LNCaP clone FGC (cell line): ENCODE measurements at regions not wholly inside any gene's neighbourhood (a gene's known extent, or its start where the extent isn't known, plus 50 kb on each side); places are given as distances from the start of the nearest gene placed in this dataset.

ENCODE experiments used
- DNase-seq: peaks from one replicate; pipeline ENCODE4 v3.0.0-alpha.2; 2011; ENCODE audit warnings: low read depth
- H3K4me3 ChIP-seq: 2 replicates; pipeline ENCODE4 v1.5.1; 2011; ENCODE audit warnings: mild to moderate bottlenecking, low read depth, low read length, control low read depth
- TF ChIP-seq, protein P1 (sequence below): IDR thresholded peaks from 2 replicates; pipeline ENCODE4 v1.5.1; 2012; ENCODE audit warnings: mild to moderate bottlenecking; ENCODE audit not compliant: control insufficient read depth, insufficient read depth; ENCODE audit errors: extremely low read depth

DNA sequence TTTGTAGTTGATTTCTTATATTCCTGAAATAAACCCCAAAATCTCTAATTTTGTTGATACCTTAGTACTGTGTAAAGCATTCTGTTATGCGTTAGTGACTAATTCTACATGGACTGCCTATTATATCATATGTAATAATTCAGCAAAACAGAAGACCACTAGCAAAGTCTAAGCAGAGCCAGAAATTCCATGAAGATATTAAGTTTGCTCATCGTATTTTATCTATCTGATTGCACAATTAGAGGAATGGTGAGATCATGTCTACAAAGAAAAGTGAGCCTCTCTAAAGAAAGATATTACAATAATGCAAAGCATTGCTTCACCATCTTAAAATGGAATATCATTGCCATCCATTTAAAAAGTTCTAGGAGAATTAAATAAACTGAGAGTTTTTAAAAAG, 374.6 kb upstream of the SLC7A11 start:
- TF ChIP-seq, protein P1, sequence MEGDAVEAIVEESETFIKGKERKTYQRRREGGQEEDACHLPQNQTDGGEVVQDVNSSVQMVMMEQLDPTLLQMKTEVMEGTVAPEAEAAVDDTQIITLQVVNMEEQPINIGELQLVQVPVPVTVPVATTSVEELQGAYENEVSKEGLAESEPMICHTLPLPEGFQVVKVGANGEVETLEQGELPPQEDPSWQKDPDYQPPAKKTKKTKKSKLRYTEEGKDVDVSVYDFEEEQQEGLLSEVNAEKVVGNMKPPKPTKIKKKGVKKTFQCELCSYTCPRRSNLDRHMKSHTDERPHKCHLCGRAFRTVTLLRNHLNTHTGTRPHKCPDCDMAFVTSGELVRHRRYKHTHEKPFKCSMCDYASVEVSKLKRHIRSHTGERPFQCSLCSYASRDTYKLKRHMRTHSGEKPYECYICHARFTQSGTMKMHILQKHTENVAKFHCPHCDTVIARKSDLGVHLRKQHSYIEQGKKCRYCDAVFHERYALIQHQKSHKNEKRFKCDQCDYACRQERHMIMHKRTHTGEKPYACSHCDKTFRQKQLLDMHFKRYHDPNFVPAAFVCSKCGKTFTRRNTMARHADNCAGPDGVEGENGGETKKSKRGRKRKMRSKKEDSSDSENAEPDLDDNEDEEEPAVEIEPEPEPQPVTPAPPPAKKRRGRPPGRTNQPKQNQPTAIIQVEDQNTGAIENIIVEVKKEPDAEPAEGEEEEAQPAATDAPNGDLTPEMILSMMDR = no peak
- H3K4me3 ChIP-seq = no peak overlapping the region
- DNase-seq = no peak

GRCh38 chr4:138614398-138615142, 372.4 kb upstream of the SLC7A11 start:
- TF ChIP-seq, protein P1 = no peak
- no peak for DNase-seq
- no peak overlapping the region for H3K4me3 ChIP-seq

- TF ChIP-seq, protein P1 = no peak
- H3K4me3 ChIP-seq = no peak overlapping the region
- no peak for DNase-seq
Observed at GRCh38 chr4:138612428-138612827, 370.3 kb upstream of the SLC7A11 start.

- TF ChIP-seq, protein P1 = no peak
- H3K4me3 ChIP-seq = no peak overlapping the region
- DNase-seq = no peak
Observed at GRCh38 chr4:138611721-138612120, 369.6 kb upstream of the SLC7A11 start.

DNA sequence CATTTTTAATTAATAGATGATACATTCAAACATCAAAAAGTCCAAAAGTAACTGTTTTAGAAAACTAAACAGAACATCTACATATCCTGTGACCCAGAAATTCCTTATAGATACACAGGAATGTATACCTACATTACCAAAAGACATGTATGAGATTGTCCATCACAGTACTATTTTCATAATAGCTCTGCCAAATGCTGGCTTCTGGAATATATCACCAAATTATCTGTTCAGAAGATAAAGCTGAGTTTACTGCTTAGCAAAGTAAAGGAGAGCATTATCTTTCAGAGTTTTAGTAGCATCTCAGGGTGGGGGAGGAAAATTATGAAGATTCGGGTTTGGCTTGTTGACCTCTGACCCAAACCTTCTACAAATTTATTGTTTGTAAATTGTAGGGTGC, 368.9 kb upstream of the SLC7A11 start:
- no peak for DNase-seq
- TF ChIP-seq, protein P1 = no peak
- H3K4me3 ChIP-seq = no peak overlapping the region

GRCh38 chr4:138609943-138610350, 367.8 kb upstream of the SLC7A11 start:
- DNase-seq = no peak
- TF ChIP-seq, protein P1 = no peak
- H3K4me3 ChIP-seq = no peak overlapping the region

- TF ChIP-seq, protein P1 = no peak
- DNase-seq = no peak
- H3K4me3 ChIP-seq = no peak overlapping the region
Observed at GRCh38 chr4:138604556-138604955, 362.4 kb upstream of the SLC7A11 start.
